ENCODE measurements at regions not wholly inside any gene's neighbourhood (a gene's known extent, or its start where the extent isn't known, plus 50 kb on each side); places are given as distances from the start of the nearest gene placed in this dataset.
"Not testable (repeated sequence)": the region's sequence is repeated elsewhere in the genome, so short reads cannot be mapped to it uniquely, and the experiment has no call there.

- not testable (repeated sequence) for H3K27me3 Mint-ChIP-seq; H3K27ac Mint-ChIP-seq; H3K4me3 Mint-ChIP-seq; H3K4me1 Mint-ChIP-seq; H3K36me3 Mint-ChIP-seq; ATAC-seq (ENCODE audit: low read depth); DNase-seq (ENCODE audit: low spot score in 2 of 2)
- peaks cover 18% of the 10 kb centered on the region for H3K9me3 Mint-ChIP-seq
Observed at GRCh38 chr10:77740396-77740795, 102.8 kb upstream of the KCNMA1 start.

GRCh38 chr10:77738496-77739158 lies 101.0 kb upstream of the KCNMA1 start:
- ATAC-seq (ENCODE audit: low read depth) = no peak

GRCh38 chr10:77737608-77738007 lies 100.0 kb upstream of the KCNMA1 start:
- Mint-ChIP-seq H3K27me3 (peaks cover 6% of the 10 kb centered on the region), H3K27ac (no peak overlapping the region), H3K9me3 (peaks cover 18% of the 10 kb centered on the region), H3K4me1 (no peaks in the 10 kb centered on the region), H3K36me3 (peaks cover 6% of the 10 kb centered on the region), H3K4me3 (no peak overlapping the region)
- DNase-seq (ENCODE audit: low spot score in 2 of 2) = no peak
- no peak for ATAC-seq (ENCODE audit: low read depth)

More at GRCh38 chr10:77738496-77739158, 101.0 kb upstream of the KCNMA1 start:
- no peak for DNase-seq (ENCODE audit: low spot score in 2 of 2)
- H3K27me3 Mint-ChIP-seq = peaks cover 6% of the 10 kb centered on the region
- H3K36me3 Mint-ChIP-seq = peaks cover 6% of the 10 kb centered on the region
- H3K27ac Mint-ChIP-seq = no peak overlapping the region
- no peak overlapping the region for H3K4me3 Mint-ChIP-seq
- H3K4me1 Mint-ChIP-seq = no peaks in the 10 kb centered on the region
- peaks cover 18% of the 10 kb centered on the region for H3K9me3 Mint-ChIP-seq

GRCh38 chr10:77735136-77735535 lies 97.5 kb upstream of the KCNMA1 start:
- not testable (repeated sequence) for H3K4me3 Mint-ChIP-seq; ATAC-seq (ENCODE audit: low read depth); H3K4me1 Mint-ChIP-seq; DNase-seq (ENCODE audit: low spot score in 2 of 2); H3K27ac Mint-ChIP-seq; H3K36me3 Mint-ChIP-seq; H3K27me3 Mint-ChIP-seq
- peaks cover 16% of the 10 kb centered on the region for H3K9me3 Mint-ChIP-seq

GRCh38 chr10:77732213-77733003 lies 94.8 kb upstream of the KCNMA1 start:
- DNase-seq (ENCODE audit: low spot score in 2 of 2) (no peak), ATAC-seq (ENCODE audit: low read depth) (no peak)
- Mint-ChIP-seq H3K27ac (no peak overlapping the region), H3K27me3 (peaks cover 4% of the 10 kb centered on the region), H3K36me3 (peaks cover 4% of the 10 kb centered on the region), H3K4me1 (no peaks in the 10 kb centered on the region), H3K4me3 (no peak overlapping the region), H3K9me3 (peaks cover 7% of the 10 kb centered on the region)

GRCh38 chr10:77727481-77727880 lies 89.9 kb upstream of the KCNMA1 start:
- Mint-ChIP-seq H3K4me3 (no peak overlapping the region), H3K27me3 (peaks cover 4% of the 10 kb centered on the region), H3K27ac (no peak overlapping the region), H3K36me3 (no peaks in the 10 kb centered on the region), H3K4me1 (no peaks in the 10 kb centered on the region), H3K9me3 (peaks cover 5% of the 10 kb centered on the region)
- ATAC-seq (ENCODE audit: low read depth) (no peak), DNase-seq (ENCODE audit: low spot score in 2 of 2) (no peak)

- Mint-ChIP-seq H3K27me3 (peaks cover 4% of the 10 kb centered on the region), H3K4me3 (no peak overlapping the region), H3K36me3 (no peaks in the 10 kb centered on the region), H3K27ac (no peak overlapping the region), H3K9me3 (peaks cover 5% of the 10 kb centered on the region), H3K4me1 (no peaks in the 10 kb centered on the region)
- no peak for DNase-seq (ENCODE audit: low spot score in 2 of 2)
- no peak for ATAC-seq (ENCODE audit: low read depth)
Observed at GRCh38 chr10:77726732-77727131, 89.1 kb upstream of the KCNMA1 start.

- Mint-ChIP-seq H3K9me3 (peaks cover 5% of the 10 kb centered on the region), H3K4me3 (no peak overlapping the region), H3K27me3 (peaks cover 4% of the 10 kb centered on the region), H3K27ac (no peak overlapping the region), H3K4me1 (no peaks in the 10 kb centered on the region), H3K36me3 (no peaks in the 10 kb centered on the region)
- DNase-seq (ENCODE audit: low spot score in 2 of 2) (no peak), ATAC-seq (ENCODE audit: low read depth) (no peak)
Observed at GRCh38 chr10:77726301-77726700, 88.7 kb upstream of the KCNMA1 start.

GRCh38 chr10:77724820-77725219 lies 87.2 kb upstream of the KCNMA1 start:
- Mint-ChIP-seq H3K36me3 (no peaks in the 10 kb centered on the region), H3K9me3 (peaks cover 5% of the 10 kb centered on the region), H3K4me1 (no peaks in the 10 kb centered on the region), H3K27me3 (no peaks in the 10 kb centered on the region), H3K27ac (no peak overlapping the region), H3K4me3 (no peak overlapping the region)
- no peak for ATAC-seq (ENCODE audit: low read depth)
- no peak for DNase-seq (ENCODE audit: low spot score in 2 of 2)

GRCh38 chr10:77723376-77723775 lies 85.8 kb upstream of the KCNMA1 start:
- H3K27ac Mint-ChIP-seq = no peak overlapping the region

GRCh38 chr10:77722956-77723355 lies 85.3 kb upstream of the KCNMA1 start:
- H3K36me3 Mint-ChIP-seq; ATAC-seq (ENCODE audit: low read depth); H3K4me3 Mint-ChIP-seq; H3K27me3 Mint-ChIP-seq; H3K27ac Mint-ChIP-seq; H3K4me1 Mint-ChIP-seq; H3K9me3 Mint-ChIP-seq; DNase-seq (ENCODE audit: low spot score in 2 of 2): not testable (repeated sequence)

More at GRCh38 chr10:77723376-77723775, 85.8 kb upstream of the KCNMA1 start:
- peaks cover 2% of the 10 kb centered on the region for H3K27me3 Mint-ChIP-seq
- no peak overlapping the region for H3K4me3 Mint-ChIP-seq
- no peak for ATAC-seq (ENCODE audit: low read depth)
- H3K36me3 Mint-ChIP-seq = no peaks in the 10 kb centered on the region
- peaks cover 5% of the 10 kb centered on the region for H3K4me1 Mint-ChIP-seq
- H3K9me3 Mint-ChIP-seq = peaks cover 5% of the 10 kb centered on the region
- no peak for DNase-seq (ENCODE audit: low spot score in 2 of 2)

GRCh38 chr10:77721815-77722214 lies 84.2 kb upstream of the KCNMA1 start:
- DNase-seq (ENCODE audit: low spot score in 2 of 2) = no peak
- Mint-ChIP-seq H3K9me3 (peaks cover 3% of the 10 kb centered on the region), H3K4me1 (peaks cover 5% of the 10 kb centered on the region), H3K4me3 (no peak overlapping the region), H3K27me3 (peaks cover 7% of the 10 kb centered on the region), H3K27ac (no peak overlapping the region), H3K36me3 (no peaks in the 10 kb centered on the region)
- ATAC-seq (ENCODE audit: low read depth) = no peak

GRCh38 chr10:77718957-77719356 lies 81.3 kb upstream of the KCNMA1 start:
- peaks cover 5% of the 10 kb centered on the region for H3K4me1 Mint-ChIP-seq
- no peak overlapping the region for H3K4me3 Mint-ChIP-seq
- ATAC-seq (ENCODE audit: low read depth) (no peak), DNase-seq (ENCODE audit: low spot score in 2 of 2) (no peak)
- peaks cover 1% of the 10 kb centered on the region for H3K9me3 Mint-ChIP-seq
- H3K27ac Mint-ChIP-seq = no peak overlapping the region
- H3K36me3 Mint-ChIP-seq = no peaks in the 10 kb centered on the region
- peaks cover 9% of the 10 kb centered on the region for H3K27me3 Mint-ChIP-seq

- H3K4me1 Mint-ChIP-seq; H3K9me3 Mint-ChIP-seq; DNase-seq (ENCODE audit: low spot score in 2 of 2); H3K36me3 Mint-ChIP-seq; H3K4me3 Mint-ChIP-seq; H3K27ac Mint-ChIP-seq; ATAC-seq (ENCODE audit: low read depth): not testable (repeated sequence)
- peaks cover 11% of the 10 kb centered on the region for H3K27me3 Mint-ChIP-seq
Observed at GRCh38 chr10:77718312-77718711, 80.7 kb upstream of the KCNMA1 start.

Measured in memory B cell (primary cell).